ENCODE measurements at regions not wholly inside any gene's neighbourhood (a gene's known extent, or its start where the extent isn't known, plus 50 kb on each side); places are given as distances from the start of the nearest gene placed in this dataset.

- no peak for DNase-seq (ENCODE audit: low spot score)
Measured at GRCh38 chr11:122319691-122320620, 203.9 kb upstream of the BLID start.

DNA sequence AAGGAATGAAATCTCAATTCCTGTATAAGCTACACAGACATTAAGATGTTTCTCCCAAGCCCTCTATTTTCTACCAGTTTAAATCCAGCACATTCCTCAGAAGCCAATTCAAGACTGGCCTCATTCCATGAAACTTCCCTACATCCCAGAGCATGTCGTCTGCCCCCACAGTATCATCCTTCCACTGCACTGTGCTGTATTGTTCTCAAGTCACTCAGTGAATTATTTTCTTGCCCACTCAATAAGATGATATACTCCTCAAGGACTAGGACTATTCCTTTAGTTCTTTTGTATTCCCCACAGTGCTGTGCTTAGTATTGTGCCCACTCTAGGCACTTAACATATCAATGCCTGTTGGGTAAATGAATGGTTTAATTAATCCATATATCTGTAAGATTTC is 203.1 kb upstream of the BLID start:
- no peak for DNase-seq (ENCODE audit: low spot score)

DNA sequence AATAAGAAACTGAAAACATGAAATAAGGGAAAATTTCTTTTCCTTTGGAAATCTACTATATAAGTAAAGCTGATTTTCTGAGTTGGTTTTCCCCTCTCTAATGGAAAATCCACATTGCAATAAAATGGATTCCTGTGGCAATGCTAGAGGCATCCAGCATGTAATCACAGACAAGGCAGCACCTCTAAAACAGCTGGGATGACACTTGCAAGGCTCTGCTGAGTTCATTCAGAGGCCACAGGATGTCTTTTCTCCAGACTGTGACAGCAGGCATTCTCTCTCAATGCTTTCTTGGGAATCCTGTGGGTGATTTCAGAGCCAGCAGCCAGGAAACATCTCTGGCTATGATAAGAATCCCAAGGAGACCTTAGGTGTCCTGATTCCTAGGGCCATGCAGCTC is 201.3 kb upstream of the BLID start:
- no peak for DNase-seq (ENCODE audit: low spot score)

- DNase-seq (ENCODE audit: low spot score): no peak
Measured at GRCh38 chr11:122313581-122313980, 197.6 kb upstream of the BLID start.

GRCh38 chr11:122311216-122311755 is 195.3 kb upstream of the BLID start:
- DNase-seq (ENCODE audit: low spot score): no peak

DNA sequence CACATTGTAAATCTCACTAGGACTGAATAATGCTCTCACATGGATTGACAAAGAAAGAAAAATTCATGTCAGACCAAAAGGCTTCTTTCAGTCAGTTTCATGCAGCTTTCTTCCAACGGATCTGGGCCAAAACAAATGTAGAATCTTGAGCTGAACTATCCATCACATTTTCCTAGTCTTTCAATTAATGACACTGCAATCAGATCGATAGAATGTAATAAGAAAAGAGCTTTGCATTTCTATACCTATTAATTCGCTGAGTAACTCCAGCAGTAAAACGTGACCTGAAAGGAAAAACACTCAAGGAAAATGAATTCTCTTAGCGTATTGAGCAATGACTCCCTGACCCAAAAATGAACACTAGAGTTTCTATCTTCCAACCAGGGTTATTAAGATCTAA is 194.8 kb upstream of the BLID start:
- no peak for DNase-seq (ENCODE audit: low spot score)

GRCh38 chr11:122309262-122309925 is 193.4 kb upstream of the BLID start:
- no peak for DNase-seq (ENCODE audit: low spot score)

- no peak for DNase-seq (ENCODE audit: low spot score)
Measured at GRCh38 chr11:122308226-122308625, 192.2 kb upstream of the BLID start.

GRCh38 chr11:122307476-122308035 is 191.5 kb upstream of the BLID start:
- no peak for DNase-seq (ENCODE audit: low spot score)

DNA sequence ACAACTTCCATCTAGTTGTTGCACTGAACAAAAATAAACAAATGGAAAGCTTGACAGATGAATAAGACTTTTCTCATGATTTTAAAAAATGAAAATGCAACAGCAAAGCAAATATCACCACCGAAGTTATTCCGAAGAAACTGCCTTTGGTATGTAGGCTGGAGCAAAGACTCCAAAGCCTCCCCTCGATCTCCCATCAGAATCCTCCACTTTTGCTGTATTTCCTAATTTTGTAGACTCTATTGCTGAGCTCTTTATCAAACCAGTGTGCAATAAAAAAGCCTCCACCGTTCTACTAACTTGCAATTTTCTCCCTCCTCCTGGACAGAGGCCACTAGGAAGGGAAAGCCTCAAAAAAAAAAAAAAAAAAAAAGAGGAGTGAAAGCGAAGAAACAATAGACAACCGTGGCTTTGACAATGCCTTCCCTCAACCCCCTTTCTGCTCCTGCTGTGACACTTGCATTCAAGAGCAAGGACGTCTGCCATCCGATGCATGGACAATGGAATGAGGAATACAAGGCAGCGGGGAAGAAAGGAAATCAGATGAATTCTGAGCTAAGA is 190.9 kb upstream of the BLID start:
- DNase-seq (ENCODE audit: low spot score): no peak

- no peak for DNase-seq (ENCODE audit: low spot score)
Measured at GRCh38 chr11:122305426-122306320, 189.7 kb upstream of the BLID start.

GRCh38 chr11:122304973-122305372 is 189.0 kb upstream of the BLID start:
- DNase-seq (ENCODE audit: low spot score): no peak

- DNase-seq (ENCODE audit: low spot score): no peak
Measured at GRCh38 chr11:122304306-122304705, 188.3 kb upstream of the BLID start.

- no peak for DNase-seq (ENCODE audit: low spot score)
Measured at GRCh38 chr11:122294041-122294440, 178.0 kb upstream of the BLID start.

DNA sequence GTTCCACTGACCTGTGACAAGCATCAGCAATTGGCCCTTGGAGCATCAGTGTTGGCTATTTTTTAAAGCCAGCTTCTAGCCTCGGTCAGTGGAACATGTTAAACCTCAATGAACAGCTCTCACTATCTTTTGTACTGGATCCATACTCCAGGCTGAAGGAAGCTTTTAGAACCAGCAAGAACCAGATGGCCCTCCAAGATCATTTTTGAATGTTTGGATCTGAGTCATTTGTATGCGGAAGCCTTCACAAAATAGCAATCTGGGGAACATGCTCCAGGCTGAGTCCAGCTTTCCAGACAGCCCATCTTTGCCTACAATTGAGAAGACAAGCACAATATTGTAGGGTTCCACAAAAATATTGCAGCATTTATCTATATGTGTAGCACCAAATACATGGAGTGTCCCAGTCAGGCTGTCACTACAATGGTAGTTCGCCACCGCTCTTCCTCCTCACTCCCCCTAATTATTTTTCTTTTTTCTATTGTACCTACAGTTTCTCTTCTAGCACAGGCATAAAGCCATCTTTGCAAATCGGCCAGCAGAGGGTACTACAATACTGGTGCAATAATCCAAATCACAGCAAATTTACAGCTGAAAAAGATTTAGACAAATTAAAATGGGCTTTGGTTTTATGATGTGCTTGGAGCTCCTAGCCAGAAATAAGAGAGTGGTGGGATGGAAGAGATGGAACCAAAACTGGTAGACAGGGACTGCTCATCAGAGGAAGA is 177.4 kb upstream of the BLID start:
- no peak for DNase-seq (ENCODE audit: low spot score)

- DNase-seq (ENCODE audit: low spot score): no peak
Measured at GRCh38 chr11:122287401-122287800, 171.4 kb upstream of the BLID start.

DNA sequence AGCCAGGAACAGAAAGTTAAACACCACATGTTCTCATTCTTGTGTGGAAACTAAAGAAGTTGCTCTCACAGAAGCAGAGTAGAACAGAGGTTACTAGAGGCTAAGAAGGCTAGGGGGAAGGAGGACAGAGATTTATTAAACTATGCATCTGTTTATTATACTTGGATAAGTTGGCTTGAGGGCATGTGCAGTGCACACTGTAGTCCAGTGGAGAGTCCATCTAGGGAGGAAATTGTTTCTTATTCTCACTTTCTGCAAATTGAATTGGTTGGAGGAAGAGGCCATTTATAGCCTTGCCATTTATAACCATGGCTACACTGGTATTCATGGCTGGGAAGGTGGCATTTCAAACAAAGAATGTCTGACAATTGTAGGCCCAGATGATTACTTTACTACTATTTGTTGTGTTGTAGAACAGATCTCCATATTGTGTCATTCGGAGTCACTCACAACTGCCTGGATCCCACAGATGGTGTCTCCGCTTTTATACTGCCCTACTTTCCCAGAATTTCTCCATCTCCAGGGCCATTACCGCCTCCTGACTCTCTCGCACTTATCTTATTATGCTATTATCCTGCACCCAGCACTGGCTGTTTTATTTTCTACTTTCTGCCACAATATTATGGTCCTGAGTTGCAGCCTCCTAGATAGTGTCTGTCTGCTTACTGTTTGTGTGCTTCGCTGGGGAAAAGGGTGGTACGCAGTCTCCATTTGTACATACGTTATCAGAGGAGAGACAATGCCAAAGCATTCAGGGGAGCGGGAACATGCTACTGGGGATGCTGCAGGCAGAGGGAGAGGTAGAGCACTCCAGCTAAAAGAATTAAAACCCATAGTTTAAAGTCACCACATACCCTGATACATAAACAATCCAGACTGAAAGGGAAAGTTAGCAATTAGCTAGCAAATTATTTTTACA is 169.3 kb upstream of the BLID start:
- DNase-seq (ENCODE audit: low spot score): no peak

DNA sequence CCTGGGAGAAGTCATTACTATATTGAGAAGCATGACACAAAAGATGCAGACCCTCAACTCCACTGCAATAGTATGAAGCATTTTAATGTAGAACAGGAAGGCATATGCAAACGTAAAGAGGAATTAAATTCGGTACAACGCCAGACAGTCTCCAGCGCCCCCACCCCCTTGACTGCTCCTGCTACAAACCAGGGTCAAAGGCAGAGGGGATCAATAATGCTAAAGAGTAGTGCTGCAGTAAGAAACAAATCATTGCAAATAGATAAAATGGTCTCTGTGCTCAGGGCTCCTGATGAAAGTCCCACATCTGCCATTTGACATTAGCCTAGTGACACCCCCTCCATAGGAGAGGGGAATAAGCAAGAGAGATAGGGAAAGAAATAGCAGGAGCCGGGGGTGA is 164.9 kb upstream of the BLID start:
- DNase-seq (ENCODE audit: low spot score): no peak

DNA sequence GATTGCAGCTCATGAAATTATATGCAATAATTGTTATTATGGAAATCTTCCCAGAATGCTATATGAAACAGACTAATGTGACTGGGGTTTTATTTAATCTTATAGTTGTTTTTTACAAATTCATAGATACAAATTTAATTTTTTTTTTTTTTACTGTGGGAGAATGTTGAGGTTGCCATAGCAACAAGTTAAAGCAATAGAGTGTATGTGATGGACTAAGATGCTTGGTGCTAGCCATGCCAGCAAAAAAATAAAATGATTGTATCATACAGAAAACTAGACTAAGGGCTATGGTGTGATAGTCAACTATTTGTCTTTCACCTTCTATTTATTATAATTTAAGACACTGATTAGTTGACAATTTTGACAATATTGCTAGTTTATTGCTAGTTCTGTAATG is 163.2 kb upstream of the BLID start:
- no peak for DNase-seq (ENCODE audit: low spot score)

DNA sequence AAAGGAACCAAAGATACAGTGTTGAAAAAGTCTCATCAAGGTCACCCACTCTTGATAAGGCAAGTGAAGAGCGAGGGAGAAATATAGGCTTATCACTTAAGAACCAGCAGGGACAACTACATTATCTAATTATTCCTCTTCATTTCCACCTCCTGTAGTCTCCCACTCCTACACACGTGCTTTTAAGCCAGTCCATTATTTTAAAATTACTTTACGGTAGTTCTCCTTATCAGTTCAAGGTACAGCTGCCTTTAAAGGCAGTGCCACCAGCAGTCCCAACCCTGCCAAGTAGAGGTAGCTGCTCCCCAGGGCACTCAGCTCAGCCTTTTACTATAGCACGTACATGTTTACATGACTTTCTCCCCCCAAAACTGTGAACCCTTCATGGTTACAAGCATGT is 161.5 kb upstream of the BLID start:
- no peak for DNase-seq (ENCODE audit: low spot score)

Data from H4 (cell line).